ENCODE measurements at regions not wholly inside any gene's neighbourhood (a gene's known extent, or its start where the extent isn't known, plus 50 kb on each side); places are given as distances from the start of the nearest gene placed in this dataset.
"Not testable (repeated sequence)": the region's sequence is repeated elsewhere in the genome, so short reads cannot be mapped to it uniquely, and the experiment has no call there.

GRCh38 chr7:17407229-17407628, 108.8 kb downstream of the AHR start:
- no peak overlapping the region for H3K4me3 ChIP-seq (replicated peaks; ENCODE audit: low read depth, low read length)
- no peak for DNase-seq (ENCODE audit: low read depth)
- no peak for TF ChIP-seq CTCF (IDR thresholded peaks at IDR 0.05; ENCODE audit: low read length, missing control alignments)

- TF ChIP-seq CTCF (IDR thresholded peaks at IDR 0.05; ENCODE audit: low read length, missing control alignments) = no peak
- H3K4me3 ChIP-seq (replicated peaks; ENCODE audit: low read depth, low read length) = no peak overlapping the region
- DNase-seq (ENCODE audit: low read depth) = peak; percentile 92
Observed at GRCh38 chr7:17408245-17408903, 109.9 kb downstream of the AHR start.

- no peak for TF ChIP-seq CTCF (IDR thresholded peaks at IDR 0.05; ENCODE audit: low read length, missing control alignments)
- no peak for DNase-seq (ENCODE audit: low read depth)
- no peak overlapping the region for H3K4me3 ChIP-seq (replicated peaks; ENCODE audit: low read depth, low read length)
Observed at GRCh38 chr7:17408904-17409290, 110.4 kb downstream of the AHR start.

- no peak overlapping the region for H3K4me3 ChIP-seq (replicated peaks; ENCODE audit: low read depth, low read length)
- TF ChIP-seq CTCF (IDR thresholded peaks at IDR 0.05; ENCODE audit: low read length, missing control alignments) = no peak
- no peak for DNase-seq (ENCODE audit: low read depth)
Observed at GRCh38 chr7:17411922-17412321, 113.5 kb downstream of the AHR start.

GRCh38 chr7:17412883-17413282, 114.4 kb downstream of the AHR start:
- TF ChIP-seq CTCF (IDR thresholded peaks at IDR 0.05; ENCODE audit: low read length, missing control alignments) = no peak
- DNase-seq (ENCODE audit: low read depth) = no peak
- no peak overlapping the region for H3K4me3 ChIP-seq (replicated peaks; ENCODE audit: low read depth, low read length)

- TF ChIP-seq CTCF (IDR thresholded peaks at IDR 0.05; ENCODE audit: low read length, missing control alignments) = no peak
- no peak overlapping the region for H3K4me3 ChIP-seq (replicated peaks; ENCODE audit: low read depth, low read length)
- no peak for DNase-seq (ENCODE audit: low read depth)
Observed at GRCh38 chr7:17415955-17416354, 117.5 kb downstream of the AHR start.

GRCh38 chr7:17420308-17421015, 122.0 kb downstream of the AHR start:
- peak; percentile 45 for DNase-seq (ENCODE audit: low read depth)
- not testable (repeated sequence) for H3K4me3 ChIP-seq (replicated peaks; ENCODE audit: low read depth, low read length)
